NCI-H345 treated with DMSO at 0.1 percent for 48 hours (cell line): ENCODE measurements at regions not wholly inside any gene's neighbourhood (a gene's known extent, or its start where the extent isn't known, plus 50 kb on each side); places are given as distances from the start of the nearest gene placed in this dataset.

Source experiments
- DNase-seq: peaks from one replicate; lab custom pipeline; 2025; ENCODE audit not compliant: unreplicated experiment; lab: John Stamatoyannopoulos, UW

GRCh38 chr14:98234208-98234607 lies 1037.8 kb downstream of the BCL11B start:
- DNase-seq: no peak

- no peak for DNase-seq
These were observed 1035.7 kb downstream of the BCL11B start for GRCh38 chr14:98236314-98236713.

DNA sequence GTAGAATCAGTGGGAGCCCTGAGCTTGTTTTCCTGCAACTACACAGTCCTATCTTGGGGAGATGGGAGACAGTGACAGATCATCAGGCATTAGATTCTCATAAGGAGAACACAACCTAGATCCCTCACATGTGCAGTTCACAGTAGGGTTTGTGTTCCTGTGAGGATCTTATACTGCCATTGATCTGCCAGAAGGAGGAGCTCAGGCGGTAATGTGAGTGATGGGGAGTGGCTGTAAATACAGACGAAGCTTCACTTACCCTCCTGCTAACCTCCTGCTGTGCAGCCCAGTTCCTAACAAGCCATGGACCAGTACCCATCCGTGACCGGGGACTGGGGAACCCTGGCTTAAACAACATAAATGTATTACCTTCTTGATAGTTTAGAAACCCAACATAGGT lies 1034.1 kb downstream of the BCL11B start:
- DNase-seq: no peak

- no peak for DNase-seq
These were observed 1031.6 kb downstream of the BCL11B start for GRCh38 chr14:98240376-98240775.

DNA sequence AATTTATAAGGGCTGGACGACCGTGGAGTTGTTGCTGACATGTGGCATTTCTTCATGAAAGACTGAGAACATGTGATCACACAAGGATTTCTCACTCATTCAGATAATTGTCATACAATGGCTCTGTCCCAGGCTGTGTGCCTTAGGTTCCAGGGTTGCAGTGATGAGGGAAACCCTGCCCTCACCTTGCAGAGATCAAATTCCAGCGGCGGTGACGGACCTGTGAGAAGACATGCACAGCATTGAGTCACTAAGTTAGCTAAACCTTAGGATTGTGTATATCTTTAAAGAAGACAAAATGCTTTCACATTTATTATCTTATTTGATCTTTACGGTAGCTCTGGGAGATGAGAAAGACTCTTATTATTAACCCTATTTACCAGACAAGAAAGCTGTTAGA lies 1029.1 kb downstream of the BCL11B start:
- DNase-seq: no peak

DNA sequence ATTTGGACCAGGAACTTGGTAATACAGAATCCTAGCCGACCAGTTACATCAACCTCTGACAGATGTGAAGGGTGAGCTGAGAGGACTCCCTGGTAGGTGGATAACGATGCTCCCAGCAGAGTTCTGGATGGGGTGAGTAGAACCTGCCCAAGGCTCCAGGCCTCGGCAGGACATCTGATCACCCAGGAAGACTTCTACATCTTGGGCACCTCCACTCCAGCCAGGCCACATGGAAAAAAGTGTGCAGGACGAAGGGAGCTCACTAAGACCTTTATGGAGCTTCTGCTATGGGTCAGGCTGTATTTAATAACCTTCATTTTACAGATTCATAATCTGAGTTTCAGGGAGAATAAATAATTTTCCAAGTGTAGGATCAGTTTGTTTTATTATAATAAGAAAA lies 1028.7 kb downstream of the BCL11B start:
- DNase-seq: no peak

GRCh38 chr14:98244162-98244948 lies 1027.6 kb downstream of the BCL11B start:
- no peak for DNase-seq

GRCh38 chr14:98244966-98245569 lies 1026.9 kb downstream of the BCL11B start:
- no peak for DNase-seq

DNA sequence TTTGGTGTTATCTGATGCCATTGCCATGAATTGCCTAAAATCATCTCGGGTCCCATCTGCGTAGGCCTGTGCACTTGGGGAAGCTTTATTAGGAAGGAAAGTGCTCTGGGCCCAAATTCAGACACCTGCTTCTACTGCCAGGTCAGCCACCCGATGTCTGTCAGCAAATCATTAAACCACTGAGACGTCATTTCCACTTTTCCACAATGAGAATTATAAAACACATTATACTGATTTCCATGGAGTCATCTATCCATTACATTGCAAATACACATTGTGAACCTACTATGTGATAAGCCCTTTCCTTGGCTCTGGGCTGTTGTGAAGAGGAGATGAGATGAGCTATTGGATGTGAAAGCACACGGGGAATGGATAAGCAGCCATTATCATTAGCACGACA lies 1022.9 kb downstream of the BCL11B start:
- no peak for DNase-seq

GRCh38 chr14:98249476-98249875 lies 1022.5 kb downstream of the BCL11B start:
- DNase-seq: no peak

DNA sequence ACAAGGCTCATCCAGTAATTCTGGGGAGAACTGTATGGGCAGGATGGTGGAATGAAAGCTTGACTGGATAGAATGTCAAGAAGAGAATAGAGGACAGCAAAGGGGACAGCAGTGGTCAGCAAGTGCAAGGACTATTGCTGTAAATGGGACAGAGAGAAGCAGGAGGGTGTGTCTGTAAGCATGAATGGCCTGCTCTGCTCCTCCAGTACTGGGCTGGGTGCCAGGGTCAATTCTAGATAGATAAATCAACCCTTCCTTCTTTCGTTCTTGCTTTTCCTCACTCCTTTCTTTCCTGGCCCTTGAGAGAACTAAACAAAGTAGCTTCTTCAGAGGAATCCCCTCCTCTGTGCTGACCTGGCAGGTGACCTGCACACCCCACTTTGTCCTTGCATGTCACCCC lies 1019.2 kb downstream of the BCL11B start:
- no peak for DNase-seq

- no peak for DNase-seq
These were observed 1012.1 kb downstream of the BCL11B start for GRCh38 chr14:98259881-98260280.

DNA sequence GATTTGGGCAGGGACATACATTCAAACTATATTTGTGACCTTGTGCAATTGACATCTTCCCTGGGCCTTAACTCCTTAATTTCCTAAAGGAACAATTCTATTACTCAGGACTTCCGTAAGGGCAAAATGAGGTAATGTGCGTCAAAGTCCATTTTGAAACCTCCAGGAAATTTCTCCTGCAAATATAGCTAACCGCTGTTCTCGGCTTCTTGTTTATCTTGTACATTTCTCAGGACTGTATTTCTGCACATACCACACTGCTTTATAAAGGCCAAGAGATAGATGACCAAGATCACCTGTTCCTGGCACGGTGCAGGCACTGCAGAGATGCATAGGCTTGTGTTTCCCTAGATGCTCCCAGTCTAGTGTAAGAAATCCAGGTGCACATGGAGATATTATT lies 1009.4 kb downstream of the BCL11B start:
- DNase-seq: no peak

DNA sequence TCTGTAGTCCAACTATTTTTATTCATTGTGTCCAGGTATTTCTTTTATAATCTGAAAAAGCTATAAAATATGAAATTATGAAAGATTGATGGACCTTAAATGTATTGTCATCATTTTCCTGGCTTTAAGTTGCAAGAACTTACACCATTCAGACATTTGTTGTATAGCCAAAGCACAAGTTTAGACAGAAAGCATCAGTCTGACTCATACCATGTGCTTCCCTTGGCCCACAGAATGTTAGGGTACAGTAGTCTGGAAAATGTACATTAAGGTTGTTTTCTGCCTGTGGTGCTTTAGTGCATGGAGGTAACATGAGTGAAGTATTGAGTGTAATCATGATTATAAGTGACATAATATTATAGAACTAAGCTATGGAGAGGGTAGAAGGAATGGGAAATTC lies 1002.5 kb downstream of the BCL11B start:
- no peak for DNase-seq

- DNase-seq: no peak
These were observed 1001.8 kb downstream of the BCL11B start for GRCh38 chr14:98270201-98270600.

- DNase-seq: no peak
These were observed 997.4 kb downstream of the BCL11B start for GRCh38 chr14:98274596-98274995.

DNA sequence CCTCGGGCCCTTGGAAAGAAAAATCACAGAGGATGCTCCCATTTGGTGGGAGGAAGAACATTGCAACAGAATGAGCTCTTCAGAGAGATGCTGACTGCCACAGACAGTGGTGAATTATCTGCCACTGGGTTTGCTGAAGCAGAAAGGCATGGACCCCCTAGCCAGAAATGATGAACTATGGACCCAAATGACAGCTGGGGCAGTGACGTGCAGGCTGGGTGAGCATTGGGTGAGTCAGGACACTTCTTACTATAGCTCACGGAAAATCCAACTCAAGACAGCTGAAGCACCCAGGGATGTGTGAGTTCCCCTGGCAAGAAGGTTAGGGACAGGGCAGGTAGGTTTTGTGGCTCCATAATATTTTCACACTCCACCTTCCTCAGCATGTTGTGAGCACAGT lies 993.2 kb downstream of the BCL11B start:
- no peak for DNase-seq

- DNase-seq: no peak
These were observed 991.6 kb downstream of the BCL11B start for GRCh38 chr14:98280436-98280835.

- DNase-seq: no peak
These were observed 983.2 kb downstream of the BCL11B start for GRCh38 chr14:98288825-98289224.

GRCh38 chr14:98290596-98290995 lies 981.4 kb downstream of the BCL11B start:
- DNase-seq: no peak

- DNase-seq: no peak
These were observed 979.8 kb downstream of the BCL11B start for GRCh38 chr14:98292191-98292590.

DNA sequence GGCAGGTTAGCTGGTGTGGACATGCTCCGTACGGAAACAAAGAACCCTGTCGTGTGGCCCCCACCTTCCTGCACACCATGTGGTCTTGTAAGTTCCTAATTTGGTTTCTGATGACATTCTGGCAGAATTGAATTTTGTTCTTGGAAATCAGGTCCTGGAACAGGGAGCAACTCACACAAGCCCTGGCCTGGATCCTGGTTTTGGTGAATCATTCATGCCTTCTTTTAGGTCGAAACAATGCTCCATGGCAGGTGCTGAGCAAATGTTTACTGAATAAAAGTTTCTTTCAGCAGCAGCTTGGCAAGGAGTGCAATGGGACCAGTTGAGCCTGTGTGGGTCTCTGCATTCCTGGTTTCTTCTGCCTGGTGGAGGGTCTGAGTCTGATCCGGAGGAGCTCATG lies 978.4 kb downstream of the BCL11B start:
- DNase-seq: no peak

DNA sequence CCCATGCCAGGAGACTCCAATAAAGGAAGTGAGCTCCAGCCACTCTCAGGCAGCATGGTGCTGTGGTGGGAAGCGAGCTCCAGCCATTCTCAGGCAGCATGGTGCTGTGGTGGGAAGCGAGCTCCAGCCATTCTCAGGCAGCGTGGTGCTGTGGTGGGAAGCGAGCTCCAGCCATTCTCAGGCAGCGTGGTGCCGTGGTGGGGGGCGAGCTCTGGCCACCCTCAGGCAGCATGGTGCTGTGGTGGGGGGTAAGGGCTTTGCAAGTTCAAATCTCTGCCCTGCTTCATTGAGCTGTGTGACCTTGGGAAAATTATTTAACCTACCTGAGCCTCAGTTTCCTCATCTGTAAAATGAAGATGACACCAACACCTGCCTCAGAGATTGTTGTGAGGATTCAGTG lies 975.1 kb downstream of the BCL11B start:
- no peak for DNase-seq
